Upper lobe of left lung (tissue), 4 donors: ENCODE measurements at regions not wholly inside any gene's neighbourhood (a gene's known extent, or its start where the extent isn't known, plus 50 kb on each side); places are given as distances from the start of the nearest gene placed in this dataset.

Experiments
- EP300 ChIP-seq, 4 donors: sonication (generic); formaldehyde crosslinking; IDR thresholded peaks; one replicate each; pipeline ENCODE4 v1.5.1; 2017; ENCODE audit warnings: antibody characterized with exemption in 4 of 4, control low read depth in 2 of 4
- POLR2A ChIP-seq, 4 donors: fragments of 450-650 bp; IDR thresholded peaks; one replicate each; pipeline ENCODE4 v1.5.1; 2016 to 2017; ENCODE audit warnings: antibody characterized with exemption in 4 of 4, mild to moderate bottlenecking in 2 of 4
- TF ChIP-seq, protein P1 (sequence below), 6 experiments: fragments of 450-650 bp in 4 of 6; fragments of 200-600 bp in 2 of 6; sonication (generic) in 2 of 6; IDR thresholded peaks; one replicate each; pipeline ENCODE4 v1.5.1; 2016 to 2019; ENCODE audit warnings: antibody characterized with exemption in 6 of 6

GRCh38 chr5:40315126-40315525, 364.6 kb upstream of the PTGER4 start:
- TF ChIP-seq, protein P1, sequence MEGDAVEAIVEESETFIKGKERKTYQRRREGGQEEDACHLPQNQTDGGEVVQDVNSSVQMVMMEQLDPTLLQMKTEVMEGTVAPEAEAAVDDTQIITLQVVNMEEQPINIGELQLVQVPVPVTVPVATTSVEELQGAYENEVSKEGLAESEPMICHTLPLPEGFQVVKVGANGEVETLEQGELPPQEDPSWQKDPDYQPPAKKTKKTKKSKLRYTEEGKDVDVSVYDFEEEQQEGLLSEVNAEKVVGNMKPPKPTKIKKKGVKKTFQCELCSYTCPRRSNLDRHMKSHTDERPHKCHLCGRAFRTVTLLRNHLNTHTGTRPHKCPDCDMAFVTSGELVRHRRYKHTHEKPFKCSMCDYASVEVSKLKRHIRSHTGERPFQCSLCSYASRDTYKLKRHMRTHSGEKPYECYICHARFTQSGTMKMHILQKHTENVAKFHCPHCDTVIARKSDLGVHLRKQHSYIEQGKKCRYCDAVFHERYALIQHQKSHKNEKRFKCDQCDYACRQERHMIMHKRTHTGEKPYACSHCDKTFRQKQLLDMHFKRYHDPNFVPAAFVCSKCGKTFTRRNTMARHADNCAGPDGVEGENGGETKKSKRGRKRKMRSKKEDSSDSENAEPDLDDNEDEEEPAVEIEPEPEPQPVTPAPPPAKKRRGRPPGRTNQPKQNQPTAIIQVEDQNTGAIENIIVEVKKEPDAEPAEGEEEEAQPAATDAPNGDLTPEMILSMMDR (IDR thresholded peaks at IDR 0.05) = no peak
- TF ChIP-seq POLR2A (IDR thresholded peaks at IDR 0.05) (no peak), EP300 (IDR thresholded peaks at IDR 0.05) (no peak)
